PC-9 (cell line): ENCODE measurements at regions not wholly inside any gene's neighbourhood (a gene's known extent, or its start where the extent isn't known, plus 50 kb on each side); places are given as distances from the start of the nearest gene placed in this dataset.

Experiments used
- BruUV-seq: library from RNA; stranded (reverse); fragments of 400-500 nt; replicated peaks from 2 replicates; lab custom pipeline; 2021; lab: Mats Ljungman, UMichigan
- CTCF ChIA-PET: fragments of 300-600 bp; sonication (Branson Sonifier 250); formaldehyde crosslinking; loops from one replicate; lab custom pipeline; 2022; ENCODE audit warnings: antibody characterized with exemption; lab: Charles Lee
- POLR2A ChIA-PET: fragments of 300-600 bp; sonication (Branson Sonifier 250); formaldehyde crosslinking; loops from one replicate; lab custom pipeline; 2022; ENCODE audit warnings: antibody characterized with exemption; ENCODE audit not compliant: unreplicated experiment; lab: Charles Lee
- DNase-seq, 2 experiments: peaks; one replicate each; pipeline versions ENCODE4 v3.0.0 to v3.0.0-alpha.2; 2015 to 2022; ENCODE audit warnings: mixed read lengths in 1 of 2
- H2AFZ ChIP-seq: fragments of 200-600 bp; sonication (generic); 2 replicates; pipeline ENCODE4 v1.8.1; 2017; ENCODE audit warnings: antibody characterized with exemption
- H3F3A ChIP-seq: fragments of 200-600 bp; sonication (generic); 2 replicates; pipeline ENCODE4 v1.8.1; 2017; ENCODE audit warnings: antibody characterized with exemption, mild to moderate bottlenecking, low read depth; ENCODE audit not compliant: insufficient read depth
- H3K27ac ChIP-seq: fragments of 200-600 bp; sonication (generic); 2 replicates; pipeline ENCODE4 v1.6.1; 2016; ENCODE audit warnings: mixed run types
- H3K27me3 ChIP-seq: fragments of 200-600 bp; sonication (generic); 2 replicates; pipeline ENCODE4 v1.6.1; 2016; ENCODE audit warnings: low read depth, mixed run types; ENCODE audit not compliant: insufficient read depth
- H3K36me3 ChIP-seq: fragments of 200-600 bp; sonication (generic); 2 replicates; pipeline ENCODE4 v1.6.1; 2016; ENCODE audit warnings: low read depth, mixed run types
- H3K4me1 ChIP-seq: fragments of 200-600 bp; sonication (generic); replicated peaks from 2 replicates; pipeline ENCODE4 v1.6.1; 2016; ENCODE audit warnings: mixed run types; ENCODE audit not compliant: insufficient read depth
- H3K4me2 ChIP-seq: fragments of 200-600 bp; sonication (generic); 2 replicates; pipeline ENCODE4 v1.6.1; 2017; ENCODE audit warnings: mixed run types
- H3K4me3 ChIP-seq: fragments of 200-600 bp; sonication (generic); 2 replicates; pipeline ENCODE4 v1.6.1; 2016; ENCODE audit warnings: mixed run types
- H3K79me2 ChIP-seq: fragments of 200-600 bp; sonication (generic); 2 replicates; pipeline ENCODE4 v1.6.1; 2017; ENCODE audit warnings: low read depth, mixed run types
- H3K9me2 ChIP-seq: fragments of 200-600 bp; sonication (generic); 2 replicates; pipeline ENCODE4 v1.8.1; 2017; ENCODE audit warnings: mild to moderate bottlenecking; ENCODE audit not compliant: insufficient read depth
- H3K9me3 ChIP-seq: fragments of 200-600 bp; sonication (generic); 2 replicates; pipeline ENCODE4 v1.8.1; 2016; ENCODE audit warnings: low read depth; ENCODE audit not compliant: insufficient read depth
- H4K20me1 ChIP-seq: fragments of 200-600 bp; sonication (generic); 2 replicates; pipeline ENCODE4 v1.8.1; 2017; ENCODE audit not compliant: insufficient read depth
- CTCF ChIP-seq: fragments of 200-600 bp; sonication (generic); conservative IDR thresholded peaks from 2 replicates; pipeline ENCODE4 v1.6.1; 2017; ENCODE audit warnings: mixed run types, antibody characterized with exemption, mild to moderate bottlenecking, moderate library complexity
- EZH2 ChIP-seq: fragments of 200-600 bp; sonication (generic); IDR thresholded peaks from 2 replicates; pipeline ENCODE4 v1.8.0; 2017; ENCODE audit warnings: antibody characterized with exemption, low read depth
- intact Hi-C: fragments of 100-400 bp; cut with micrococcal nuclease; formaldehyde crosslinking; loops from one replicate; pipeline ENCODE4 v1.10.0; 2022; ENCODE audit not compliant: unreplicated experiment

GRCh38 chr15:101124731-101125451 is 127.0 kb downstream of the CHSY1 start:
- Histone ChIP-seq H3K9me3 (no peaks in the 10 kb centered on the region), H3K4me2 (no peak overlapping the region), H3K4me3 (no peak overlapping the region), H3F3A (no peaks in the 10 kb centered on the region), H3K79me2 (no peaks in the 10 kb centered on the region), H3K27me3 (no peaks in the 10 kb centered on the region), H3K36me3 (no peaks in the 10 kb centered on the region), H3K9me2 (no peaks in the 10 kb centered on the region), H3K27ac (no peak overlapping the region), H4K20me1 (no peaks in the 10 kb centered on the region), H2AFZ (no peak overlapping the region), H3K4me1 (no peaks in the 10 kb centered on the region)
- no peak for TF ChIP-seq EZH2
- no peak for TF ChIP-seq CTCF
- CTCF ChIA-PET = no interaction called here
- BruUV-seq = no TSS peak
- intact Hi-C loops = no loop called here
- no peak for DNase-seq
- POLR2A ChIA-PET = no interaction called here

- Histone ChIP-seq H2AFZ (no peak overlapping the region), H3K79me2 (no peaks in the 10 kb centered on the region), H3K36me3 (no peaks in the 10 kb centered on the region), H3K4me2 (no peak overlapping the region), H3K27ac (no peak overlapping the region), H3F3A (no peaks in the 10 kb centered on the region), H3K9me3 (no peaks in the 10 kb centered on the region), H3K4me3 (no peak overlapping the region), H4K20me1 (no peaks in the 10 kb centered on the region), H3K4me1 (no peaks in the 10 kb centered on the region), H3K27me3 (no peaks in the 10 kb centered on the region), H3K9me2 (no peaks in the 10 kb centered on the region)
- no peak for TF ChIP-seq EZH2
- CTCF ChIA-PET = no interaction called here
- no TSS peak for BruUV-seq
- intact Hi-C loops = no loop called here
- no peak for DNase-seq
- POLR2A ChIA-PET = no interaction called here
These were observed 128.5 kb downstream of the CHSY1 start for GRCh38 chr15:101123222-101123910.

- Histone ChIP-seq H3K4me3 (no peak overlapping the region), H3K4me2 (no peak overlapping the region), H4K20me1 (no peaks in the 10 kb centered on the region), H2AFZ (no peak overlapping the region), H3K9me2 (no peaks in the 10 kb centered on the region), H3K79me2 (no peaks in the 10 kb centered on the region), H3K36me3 (no peaks in the 10 kb centered on the region), H3K27ac (no peak overlapping the region), H3K9me3 (no peaks in the 10 kb centered on the region), H3K27me3 (no peaks in the 10 kb centered on the region), H3F3A (no peaks in the 10 kb centered on the region), H3K4me1 (no peaks in the 10 kb centered on the region)
- intact Hi-C loops = no loop called here
- DNase-seq = no peak
- TF ChIP-seq CTCF (no peak), EZH2 (no peak)
- POLR2A ChIA-PET = no interaction called here
- CTCF ChIA-PET = no interaction called here
- BruUV-seq = no TSS peak
These were observed 129.0 kb downstream of the CHSY1 start for GRCh38 chr15:101122806-101123205.
